ENCODE measurements at regions not wholly inside any gene's neighbourhood (a gene's known extent, or its start where the extent isn't known, plus 50 kb on each side); places are given as distances from the start of the nearest gene placed in this dataset.

GRCh38 chr4:180518906-180519305 lies 1724.3 kb upstream of the TENM3 start:
- TF ChIP-seq CTCF (IDR thresholded peaks at IDR 0.05) (no peak), POLR2A (IDR thresholded peaks at IDR 0.05) (no peak)
- Histone ChIP-seq H3K4me1 (no peaks in the 10 kb centered on the region), H3K27ac (no peak overlapping the region), H3K9me3 (no peaks in the 10 kb centered on the region), H3K27me3 (no peaks in the 10 kb centered on the region), H3K4me3 (no peak overlapping the region), H3K36me3 (replicated peaks in 1 of 2; ENCODE audit: insufficient read depth in 1 of 2, low read depth in 2 of 2) (no peaks in the 10 kb centered on the region)
- ATAC-seq (no peak), DNase-seq (no peak)
- WGBS, 2 donors, result 60 to 66% methylated on average over 4 of the region's 4 CpGs
- intact Hi-C loops (cut with DNase I), result no loop called here

- intact Hi-C loops (cut with DNase I), result no loop called here
- no peaks in the 10 kb centered on the region for H3K36me3 ChIP-seq (replicated peaks in 1 of 2; ENCODE audit: insufficient read depth in 1 of 2, low read depth in 2 of 2)
- H3K27ac ChIP-seq, result no peak overlapping the region
- no peak for ATAC-seq
- no peak for TF ChIP-seq CTCF (IDR thresholded peaks at IDR 0.05)
- no peak for TF ChIP-seq POLR2A (IDR thresholded peaks at IDR 0.05)
- no peaks in the 10 kb centered on the region for H3K9me3 ChIP-seq
- DNase-seq, result no peak
- H3K4me1 ChIP-seq, result no peaks in the 10 kb centered on the region
- WGBS, 2 donors, result 22 to 29% methylated on average over 5 of the region's 5 CpGs
- H3K4me3 ChIP-seq, result no peak overlapping the region
- no peaks in the 10 kb centered on the region for H3K27me3 ChIP-seq
These were observed 1722.0 kb upstream of the TENM3 start for GRCh38 chr4:180521181-180521580.

GRCh38 chr4:180525523-180526077 lies 1717.6 kb upstream of the TENM3 start:
- TF ChIP-seq CTCF (IDR thresholded peaks at IDR 0.05), result no peak
- TF ChIP-seq POLR2A (IDR thresholded peaks at IDR 0.05), result no peak
- DNase-seq (no peak), ATAC-seq (no peak)
- Histone ChIP-seq H3K27me3 (no peaks in the 10 kb centered on the region), H3K9me3 (no peaks in the 10 kb centered on the region), H3K27ac (no peak overlapping the region), H3K4me1 (no peaks in the 10 kb centered on the region), H3K36me3 (replicated peaks in 1 of 2; ENCODE audit: insufficient read depth in 1 of 2, low read depth in 2 of 2) (no peaks in the 10 kb centered on the region), H3K4me3 (no peak overlapping the region)
- WGBS, 2 donors, result 80 to 83% methylated on average over 4 of the region's 4 CpGs
- intact Hi-C loops (cut with DNase I), result no loop called here

GRCh38 chr4:180528003-180528402 lies 1715.2 kb upstream of the TENM3 start:
- H3K27me3 ChIP-seq, result no peaks in the 10 kb centered on the region
- no peak overlapping the region for H3K4me3 ChIP-seq
- no peak for ATAC-seq
- H3K27ac ChIP-seq, result no peak overlapping the region
- no peaks in the 10 kb centered on the region for H3K36me3 ChIP-seq (replicated peaks in 1 of 2; ENCODE audit: insufficient read depth in 1 of 2, low read depth in 2 of 2)
- no peaks in the 10 kb centered on the region for H3K9me3 ChIP-seq
- TF ChIP-seq CTCF (IDR thresholded peaks at IDR 0.05) (no peak), POLR2A (IDR thresholded peaks at IDR 0.05) (no peak)
- DNase-seq, result no peak
- 85 to 88% methylated on average over 9 of the region's 9 CpGs for WGBS, 2 donors
- intact Hi-C loops (cut with DNase I), result no loop called here
- H3K4me1 ChIP-seq, result no peaks in the 10 kb centered on the region

DNA sequence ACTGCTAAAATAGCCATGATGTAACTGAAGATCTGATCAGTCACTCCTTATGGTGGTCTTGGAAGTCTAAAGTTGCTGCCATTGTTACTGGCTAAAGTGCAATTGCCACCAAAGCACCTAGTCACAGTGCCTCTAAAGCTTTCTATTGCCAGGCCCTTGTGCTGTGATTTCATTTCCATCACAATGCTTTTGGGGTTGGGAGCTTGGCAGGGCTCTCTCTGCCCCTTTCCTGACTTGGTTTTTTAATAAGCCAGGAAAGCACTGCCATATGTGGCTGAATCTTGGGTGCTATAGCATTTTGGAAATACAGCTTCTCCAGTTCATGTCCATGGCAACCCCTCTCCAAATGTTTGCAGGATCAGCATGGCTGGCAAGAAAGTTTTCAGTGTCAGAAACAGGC lies 1712.4 kb upstream of the TENM3 start:
- H3K9me3 ChIP-seq, result no peaks in the 10 kb centered on the region
- H3K36me3 ChIP-seq (replicated peaks in 1 of 2; ENCODE audit: insufficient read depth in 1 of 2, low read depth in 2 of 2), result no peaks in the 10 kb centered on the region
- H3K27me3 ChIP-seq, result no peaks in the 10 kb centered on the region
- TF ChIP-seq POLR2A (IDR thresholded peaks at IDR 0.05) (no peak), CTCF (IDR thresholded peaks at IDR 0.05) (no peak)
- no peak overlapping the region for H3K27ac ChIP-seq
- H3K4me1 ChIP-seq, result no peaks in the 10 kb centered on the region
- no peak overlapping the region for H3K4me3 ChIP-seq
- intact Hi-C loops (cut with DNase I), result no loop called here
- no peak for ATAC-seq
- no peak for DNase-seq
